HL-60 (cell line): ENCODE measurements at regions not wholly inside any gene's neighbourhood (a gene's known extent, or its start where the extent isn't known, plus 50 kb on each side); places are given as distances from the start of the nearest gene placed in this dataset.

Experiments used
- DNase-seq, 2 experiments: peaks; one replicate each; pipeline ENCODE4 v3.0.0-alpha.2; 2010 to 2020; ENCODE audit warnings: low read depth in 1 of 2, low spot score in 1 of 2
- H3K27ac ChIP-seq: fragments of 250-450 bp; sonication (Bioruptor Pico); replicated peaks from 2 replicates; pipeline ENCODE4 v1.5.1; 2020; ENCODE audit warnings: mild to moderate bottlenecking, moderate library complexity
- H3K27me3 ChIP-seq: fragments of 250-450 bp; sonication (Bioruptor Pico); 2 replicates; pipeline ENCODE4 v1.5.1; 2021; ENCODE audit warnings: mild to moderate bottlenecking, moderate library complexity; ENCODE audit not compliant: insufficient read depth, poor library complexity, severe bottlenecking
- H3K4me3 ChIP-seq: replicated peaks from 2 replicates; pipeline ENCODE4 v1.5.1; 2011; ENCODE audit warnings: mild to moderate bottlenecking, control low read depth, low read length; ENCODE audit not compliant: insufficient read depth
- CTCF ChIP-seq: IDR thresholded peaks from one replicate; pipeline ENCODE4 v1.5.1; 2011; ENCODE audit warnings: low read length, control low read depth, inconsistent platforms; ENCODE audit not compliant: insufficient read depth
- GABPA ChIP-seq: IDR thresholded peaks from 2 replicates; pipeline ENCODE4 v1.6.1; 2012; ENCODE audit warnings: low read depth
- POLR2AphosphoS5 ChIP-seq: IDR thresholded peaks from 2 replicates; pipeline ENCODE4 v1.6.1; 2012; ENCODE audit warnings: low read depth
- REST ChIP-seq: IDR thresholded peaks from 2 replicates; pipeline ENCODE4 v1.6.1; 2012; ENCODE audit warnings: low read depth; ENCODE audit not compliant: insufficient replicate concordance
- SPI1 ChIP-seq: IDR thresholded peaks from 2 replicates; pipeline ENCODE4 v1.6.1; 2012; ENCODE audit warnings: low read depth, mild to moderate bottlenecking, borderline replicate concordance

GRCh38 chr2:17426743-17427142 is 91.5 kb downstream of the RAD51AP2 start:
- Histone ChIP-seq H3K27ac (no peak overlapping the region), H3K27me3 (peaks cover 3% of the 10 kb centered on the region), H3K4me3 (no peak overlapping the region)
- no peak for DNase-seq
- TF ChIP-seq POLR2AphosphoS5 (no peak), REST (no peak)

GRCh38 chr2:17422061-17422460 is 96.2 kb downstream of the RAD51AP2 start:
- TF ChIP-seq CTCF (no peak), SPI1 (no peak), POLR2AphosphoS5 (no peak), REST (no peak), GABPA (no peak)
- Histone ChIP-seq H3K4me3 (no peak overlapping the region), H3K27me3 (no peaks in the 10 kb centered on the region), H3K27ac (no peak overlapping the region)
- no peak for DNase-seq

- DNase-seq, result no peak
- TF ChIP-seq CTCF (no peak), GABPA (no peak), REST (no peak), POLR2AphosphoS5 (no peak), SPI1 (no peak)
- no peak overlapping the region for H3K27ac ChIP-seq
- no peak overlapping the region for H3K4me3 ChIP-seq
- no peaks in the 10 kb centered on the region for H3K27me3 ChIP-seq
Observed at GRCh38 chr2:17416884-17417391, 101.3 kb downstream of the RAD51AP2 start.

- H3K4me3 ChIP-seq, result no peak overlapping the region
- DNase-seq, result no peak
- TF ChIP-seq REST (no peak), GABPA (no peak), POLR2AphosphoS5 (no peak), CTCF (no peak), SPI1 (no peak)
- no peak overlapping the region for H3K27ac ChIP-seq
- H3K27me3 ChIP-seq, result no peaks in the 10 kb centered on the region
Observed at GRCh38 chr2:17413036-17413435, 105.2 kb downstream of the RAD51AP2 start.
